ENCODE measurements at regions not wholly inside any gene's neighbourhood (a gene's known extent, or its start where the extent isn't known, plus 50 kb on each side); places are given as distances from the start of the nearest gene placed in this dataset.

GRCh38 chr18:78720456-78721237 is 259.0 kb upstream of the SALL3 start:
- peak in 1 of 2 donors; percentile 77 for DNase-seq (ENCODE audit: low spot score in 2 of 2)
- intact Hi-C loops (cut with DNase I; ENCODE audit: low total_unique reads) = no loop called here
- H3K4me3 ChIP-seq (ENCODE audit: low read depth, poor library complexity, severe bottlenecking) = no peak overlapping the region
- TF ChIP-seq POLR2A (IDR thresholded peaks at IDR 0.05) (no peak), CTCF (IDR thresholded peaks at IDR 0.05) (no peak)
- 77 to 79% methylated on average over 33 of the region's 33 CpGs for WGBS, 2 donors

- no peak overlapping the region for H3K4me3 ChIP-seq (ENCODE audit: low read depth, poor library complexity, severe bottlenecking)
- TF ChIP-seq POLR2A (IDR thresholded peaks at IDR 0.05) (no peak), CTCF (IDR thresholded peaks at IDR 0.05) (no peak)
- intact Hi-C loops (cut with DNase I; ENCODE audit: low total_unique reads) = no loop called here
- DNase-seq (ENCODE audit: low spot score in 2 of 2) = peak in 1 of 2 donors; percentile 57
- 33 to 46% methylated on average over 22 of the region's 22 CpGs for WGBS, 2 donors
Observed at GRCh38 chr18:78721238-78721875, 258.3 kb upstream of the SALL3 start.

GRCh38 chr18:78721981-78722380 is 257.6 kb upstream of the SALL3 start:
- WGBS, 2 donors = 64 to 73% methylated on average over 9 of the region's 9 CpGs
- DNase-seq (ENCODE audit: low spot score in 2 of 2) = peak in 1 of 2 donors; percentile 45
- no peak overlapping the region for H3K4me3 ChIP-seq (ENCODE audit: low read depth, poor library complexity, severe bottlenecking)
- intact Hi-C loops (cut with DNase I; ENCODE audit: low total_unique reads) = no loop called here
- TF ChIP-seq POLR2A (IDR thresholded peaks at IDR 0.05) (no peak), CTCF (IDR thresholded peaks at IDR 0.05) (no peak)

GRCh38 chr18:78722386-78722785 is 257.2 kb upstream of the SALL3 start:
- intact Hi-C loops (cut with DNase I; ENCODE audit: low total_unique reads) = no loop called here
- H3K4me3 ChIP-seq (ENCODE audit: low read depth, poor library complexity, severe bottlenecking) = no peak overlapping the region
- no peak for DNase-seq (ENCODE audit: low spot score in 2 of 2)
- 57 to 61% methylated on average over 10 of the region's 10 CpGs for WGBS, 2 donors
- TF ChIP-seq POLR2A (IDR thresholded peaks at IDR 0.05) (no peak), CTCF (IDR thresholded peaks at IDR 0.05) (no peak)

GRCh38 chr18:78722929-78723710 is 256.5 kb upstream of the SALL3 start:
- 42 to 44% methylated on average over 20 of the region's 20 CpGs for WGBS, 2 donors
- TF ChIP-seq POLR2A (IDR thresholded peaks at IDR 0.05) (no peak), CTCF (IDR thresholded peaks at IDR 0.05) (no peak)
- peak in 1 of 2 donors; percentile 69 for DNase-seq (ENCODE audit: low spot score in 2 of 2)
- no peak overlapping the region for H3K4me3 ChIP-seq (ENCODE audit: low read depth, poor library complexity, severe bottlenecking)
- intact Hi-C loops (cut with DNase I; ENCODE audit: low total_unique reads) = no loop called here
